Germinal center (tissue), 1 donor: ENCODE measurements at regions not wholly inside any gene's neighbourhood (a gene's known extent, or its start where the extent isn't known, plus 50 kb on each side); places are given as distances from the start of the nearest gene placed in this dataset.

ENCODE experiments used
- DNase-seq: peaks from one replicate; pipeline ENCODE4 v3.0.0; 2012; ENCODE audit warnings: mixed read lengths, low spot score

- no peak for DNase-seq
Measured at GRCh38 chr2:34403512-34403911, 804.4 kb upstream of the FAM98A start.

GRCh38 chr2:34402376-34402775, 803.3 kb upstream of the FAM98A start:
- DNase-seq, result no peak

GRCh38 chr2:34401186-34401585, 802.1 kb upstream of the FAM98A start:
- DNase-seq, result no peak

GRCh38 chr2:34388446-34388845, 789.3 kb upstream of the FAM98A start:
- no peak for DNase-seq

GRCh38 chr2:34387536-34387935, 788.4 kb upstream of the FAM98A start:
- DNase-seq, result no peak

GRCh38 chr2:34379586-34379985, 780.5 kb upstream of the FAM98A start:
- no peak for DNase-seq

- DNase-seq, result no peak
Measured at GRCh38 chr2:34373586-34374233, 774.6 kb upstream of the FAM98A start.

GRCh38 chr2:34372967-34373366, 773.9 kb upstream of the FAM98A start:
- no peak for DNase-seq

- no peak for DNase-seq
Measured at GRCh38 chr2:34371711-34372110, 772.6 kb upstream of the FAM98A start.

- no peak for DNase-seq
Measured at GRCh38 chr2:34368304-34368703, 769.2 kb upstream of the FAM98A start.

- DNase-seq, result no peak
Measured at GRCh38 chr2:34365932-34366331, 766.8 kb upstream of the FAM98A start.

- no peak for DNase-seq
Measured at GRCh38 chr2:34365512-34365911, 766.4 kb upstream of the FAM98A start.

- no peak for DNase-seq
Measured at GRCh38 chr2:34353509-34354113, 754.5 kb upstream of the FAM98A start.

GRCh38 chr2:34349527-34349926, 750.4 kb upstream of the FAM98A start:
- no peak for DNase-seq

GRCh38 chr2:34345030-34345429, 745.9 kb upstream of the FAM98A start:
- DNase-seq, result no peak

- no peak for DNase-seq
Measured at GRCh38 chr2:34340307-34340706, 741.2 kb upstream of the FAM98A start.

GRCh38 chr2:34337735-34338134, 738.6 kb upstream of the FAM98A start:
- DNase-seq, result no peak

GRCh38 chr2:34332813-34333212, 733.7 kb upstream of the FAM98A start:
- DNase-seq, result no peak

GRCh38 chr2:34320056-34320455, 721.0 kb upstream of the FAM98A start:
- DNase-seq, result no peak

GRCh38 chr2:34317797-34318196, 718.7 kb upstream of the FAM98A start:
- DNase-seq, result no peak

- no peak for DNase-seq
Measured at GRCh38 chr2:34316788-34317187, 717.7 kb upstream of the FAM98A start.

- DNase-seq, result no peak
Measured at GRCh38 chr2:34311816-34312215, 712.7 kb upstream of the FAM98A start.

- no peak for DNase-seq
Measured at GRCh38 chr2:34308140-34308539, 709.0 kb upstream of the FAM98A start.

GRCh38 chr2:34307636-34308035, 708.5 kb upstream of the FAM98A start:
- DNase-seq, result no peak
